ENCODE measurements at regions not wholly inside any gene's neighbourhood (a gene's known extent, or its start where the extent isn't known, plus 50 kb on each side); places are given as distances from the start of the nearest gene placed in this dataset.

GRCh38 chr9:95585824-95586223, 69.1 kb upstream of the PTCH1 start:
- no peak overlapping the region for H3K4me3 ChIP-seq
- DNase-seq: no peak
- TF ChIP-seq POLR2A (IDR thresholded peaks at IDR 0.05) (no peak), CTCF (IDR thresholded peaks at IDR 0.05) (no peak)
- H3K27ac ChIP-seq: no peak overlapping the region
- no peaks in the 10 kb centered on the region for H3K27me3 ChIP-seq
- H3K9me3 ChIP-seq: no peaks in the 10 kb centered on the region
- H3K4me1 ChIP-seq: peaks cover 0 to 4% (median 0%) of the 10 kb centered on the region in 4 donors
- no peaks in the 10 kb centered on the region for H3K36me3 ChIP-seq

GRCh38 chr9:95584176-95584575, 67.4 kb upstream of the PTCH1 start:
- H3K4me3 ChIP-seq: no peak overlapping the region
- H3K27ac ChIP-seq: peak overlapping the region in 2 of 4 donors; percentile 13 to 32
- peaks cover 0 to 4% (median 0%) of the 10 kb centered on the region in 4 donors for H3K4me1 ChIP-seq
- no peaks in the 10 kb centered on the region for H3K27me3 ChIP-seq
- H3K36me3 ChIP-seq: no peaks in the 10 kb centered on the region
- no peak for TF ChIP-seq POLR2A (IDR thresholded peaks at IDR 0.05)
- TF ChIP-seq CTCF (IDR thresholded peaks at IDR 0.05): no peak
- no peak for DNase-seq
- no peaks in the 10 kb centered on the region for H3K9me3 ChIP-seq

- Histone ChIP-seq H3K27me3 (no peaks in the 10 kb centered on the region), H3K4me3 (no peak overlapping the region), H3K27ac (no peak overlapping the region), H3K36me3 (no peaks in the 10 kb centered on the region), H3K4me1 (peaks cover 0 to 4% (median 0%) of the 10 kb centered on the region in 4 donors), H3K9me3 (no peaks in the 10 kb centered on the region)
- TF ChIP-seq CTCF (IDR thresholded peaks at IDR 0.05): no peak
- TF ChIP-seq POLR2A (IDR thresholded peaks at IDR 0.05): no peak
- no peak for DNase-seq
These were observed 65.1 kb upstream of the PTCH1 start for GRCh38 chr9:95581900-95582299.

- DNase-seq: no peak
- H3K4me1 ChIP-seq: peaks cover 0 to 4% (median 0%) of the 10 kb centered on the region in 4 donors
- no peaks in the 10 kb centered on the region for H3K27me3 ChIP-seq
- no peak for TF ChIP-seq CTCF (IDR thresholded peaks at IDR 0.05)
- TF ChIP-seq POLR2A (IDR thresholded peaks at IDR 0.05): no peak
- H3K36me3 ChIP-seq: no peaks in the 10 kb centered on the region
- H3K27ac ChIP-seq: no peak overlapping the region
- no peak overlapping the region for H3K4me3 ChIP-seq
- H3K9me3 ChIP-seq: no peaks in the 10 kb centered on the region
These were observed 64.3 kb upstream of the PTCH1 start for GRCh38 chr9:95580812-95581761.

- Histone ChIP-seq H3K27me3 (no peaks in the 10 kb centered on the region), H3K9me3 (no peaks in the 10 kb centered on the region), H3K4me1 (no peaks in the 10 kb centered on the region), H3K36me3 (no peaks in the 10 kb centered on the region), H3K27ac (no peak overlapping the region), H3K4me3 (no peak overlapping the region)
- DNase-seq: no peak
- TF ChIP-seq CTCF (IDR thresholded peaks at IDR 0.05): no peak
- no peak for TF ChIP-seq POLR2A (IDR thresholded peaks at IDR 0.05)
These were observed 58.2 kb upstream of the PTCH1 start for GRCh38 chr9:95574866-95575553.
